GM19238 (cell line): ENCODE measurements at regions not wholly inside any gene's neighbourhood (a gene's known extent, or its start where the extent isn't known, plus 50 kb on each side); places are given as distances from the start of the nearest gene placed in this dataset.

Experiments used
- DNase-seq: peaks from one replicate; pipeline ENCODE4 v3.0.0; 2011; ENCODE audit warnings: low spot score; ENCODE audit not compliant: insufficient read length

GRCh38 chr9:108609897-108610253 is 245.9 kb downstream of the ACTL7B start:
- DNase-seq, result no peak

GRCh38 chr9:108609227-108609896 is 246.4 kb downstream of the ACTL7B start:
- DNase-seq, result no peak

- no peak for DNase-seq
These were observed 248.2 kb downstream of the ACTL7B start for GRCh38 chr9:108607607-108608006.

GRCh38 chr9:108606401-108606800 is 249.4 kb downstream of the ACTL7B start:
- DNase-seq, result no peak

- DNase-seq, result no peak
These were observed 252.6 kb downstream of the ACTL7B start for GRCh38 chr9:108603141-108603540.

- DNase-seq, result no peak
These were observed 254.9 kb downstream of the ACTL7B start for GRCh38 chr9:108600896-108601295.

GRCh38 chr9:108599571-108599970 is 256.2 kb downstream of the ACTL7B start:
- no peak for DNase-seq

GRCh38 chr9:108591121-108591520 is 264.7 kb downstream of the ACTL7B start:
- no peak for DNase-seq

- DNase-seq, result no peak
These were observed 267.5 kb downstream of the ACTL7B start for GRCh38 chr9:108588246-108588645.

- DNase-seq, result no peak
These were observed 269.2 kb downstream of the ACTL7B start for GRCh38 chr9:108586471-108587139.

GRCh38 chr9:108584860-108585259 is 270.9 kb downstream of the ACTL7B start:
- no peak for DNase-seq

GRCh38 chr9:108582726-108583125 is 273.1 kb downstream of the ACTL7B start:
- DNase-seq, result no peak

GRCh38 chr9:108579757-108580439 is 275.9 kb downstream of the ACTL7B start:
- DNase-seq, result no peak

GRCh38 chr9:108575276-108575675 is 280.5 kb downstream of the ACTL7B start:
- no peak for DNase-seq

GRCh38 chr9:108569624-108570023 is 286.2 kb downstream of the ACTL7B start:
- DNase-seq, result no peak

- DNase-seq, result no peak
These were observed 287.7 kb downstream of the ACTL7B start for GRCh38 chr9:108568093-108568492.

- no peak for DNase-seq
These were observed 288.2 kb downstream of the ACTL7B start for GRCh38 chr9:108567571-108567970.

GRCh38 chr9:108565651-108566378 is 290.0 kb downstream of the ACTL7B start:
- DNase-seq, result peak; percentile 19

- no peak for DNase-seq
These were observed 293.6 kb downstream of the ACTL7B start for GRCh38 chr9:108562176-108562575.

GRCh38 chr9:108559432-108559831 is 296.4 kb downstream of the ACTL7B start:
- DNase-seq, result no peak

GRCh38 chr9:108554831-108555230 is 301.0 kb downstream of the ACTL7B start:
- no peak for DNase-seq

- DNase-seq, result no peak
These were observed 302.6 kb downstream of the ACTL7B start for GRCh38 chr9:108553111-108553635.
